Keratinocyte (primary cell): ENCODE measurements at regions not wholly inside any gene's neighbourhood (a gene's known extent, or its start where the extent isn't known, plus 50 kb on each side); places are given as distances from the start of the nearest gene placed in this dataset.

Experiments used
- EZH2 ChIP-seq: IDR thresholded peaks from one replicate; pipeline ENCODE4 v1.6.1; 2012; ENCODE audit warnings: inconsistent platforms, mild to moderate bottlenecking, low read length, moderate library complexity
- TF ChIP-seq, protein P1 (sequence below), 3 experiments: IDR thresholded peaks in 1 of 3; conservative IDR thresholded peaks in 1 of 3; optimal IDR thresholded peaks in 1 of 3; 2 replicates in 2 of 3; 3 replicates in 1 of 3; pipeline versions ENCODE3 to v1.5.1; 2011; ENCODE audit warnings: low read length in 3 of 3, mild to moderate bottlenecking in 3 of 3, moderate library complexity in 2 of 3, control low read depth in 1 of 3, inconsistent platforms in 1 of 3; ENCODE audit not compliant: insufficient read depth in 2 of 3; ENCODE audit errors: extremely low read depth in 1 of 3

DNA sequence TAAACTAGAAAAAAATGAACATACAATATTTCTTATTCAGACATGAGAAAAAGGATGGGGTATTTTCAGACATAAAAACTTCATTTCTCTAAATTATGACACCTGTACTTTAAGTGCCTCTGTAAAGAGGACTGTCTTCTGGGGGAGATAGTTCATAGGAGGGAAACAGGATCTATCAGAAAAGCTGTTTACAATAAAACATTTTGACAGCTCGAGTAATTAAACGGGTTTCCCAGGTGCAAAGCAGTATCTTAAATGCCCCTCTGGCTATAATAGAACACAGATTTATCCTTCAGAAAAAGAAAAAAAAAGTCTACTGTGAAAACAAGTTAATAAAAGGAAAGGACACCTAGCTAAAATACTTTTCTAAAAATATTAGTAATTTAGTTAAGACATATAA, 311.4 kb upstream of the UBE2E3 start:
- TF ChIP-seq, protein P1, sequence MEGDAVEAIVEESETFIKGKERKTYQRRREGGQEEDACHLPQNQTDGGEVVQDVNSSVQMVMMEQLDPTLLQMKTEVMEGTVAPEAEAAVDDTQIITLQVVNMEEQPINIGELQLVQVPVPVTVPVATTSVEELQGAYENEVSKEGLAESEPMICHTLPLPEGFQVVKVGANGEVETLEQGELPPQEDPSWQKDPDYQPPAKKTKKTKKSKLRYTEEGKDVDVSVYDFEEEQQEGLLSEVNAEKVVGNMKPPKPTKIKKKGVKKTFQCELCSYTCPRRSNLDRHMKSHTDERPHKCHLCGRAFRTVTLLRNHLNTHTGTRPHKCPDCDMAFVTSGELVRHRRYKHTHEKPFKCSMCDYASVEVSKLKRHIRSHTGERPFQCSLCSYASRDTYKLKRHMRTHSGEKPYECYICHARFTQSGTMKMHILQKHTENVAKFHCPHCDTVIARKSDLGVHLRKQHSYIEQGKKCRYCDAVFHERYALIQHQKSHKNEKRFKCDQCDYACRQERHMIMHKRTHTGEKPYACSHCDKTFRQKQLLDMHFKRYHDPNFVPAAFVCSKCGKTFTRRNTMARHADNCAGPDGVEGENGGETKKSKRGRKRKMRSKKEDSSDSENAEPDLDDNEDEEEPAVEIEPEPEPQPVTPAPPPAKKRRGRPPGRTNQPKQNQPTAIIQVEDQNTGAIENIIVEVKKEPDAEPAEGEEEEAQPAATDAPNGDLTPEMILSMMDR (optimal IDR thresholded peaks at IDR 0.05 in 1 of 3, IDR thresholded peaks at IDR 0.05 in 1 of 3, conservative IDR thresholded peaks at IDR 0.05 in 1 of 3; ENCODE audit: extremely low read depth in 1 of 3, insufficient read depth in 2 of 3, low read length in 3 of 3): no peak
- TF ChIP-seq EZH2: no peak
